Pancreas (tissue), 10 donors: ENCODE measurements at regions not wholly inside any gene's neighbourhood (a gene's known extent, or its start where the extent isn't known, plus 50 kb on each side); places are given as distances from the start of the nearest gene placed in this dataset.

Source experiments
- ATAC-seq, 4 donors: fragments of 200-7000 bp; cut with Tn5 transposase; one replicate each; pipeline versions ENCODE4 v1.8.0 to v1.9.1; 2020; ENCODE audit warnings: mild to moderate bottlenecking in 4 of 4, moderate library complexity in 4 of 4
- DNase-seq, 6 donors: peaks; one replicate each; pipeline ENCODE4 v3.0.0-alpha.2; 2020
- FAIRE-seq: peaks from 2 replicates; lab custom pipeline; 2012; peaks lifted over from hg19 to GRCh38; lab: Jason Lieb, UNC
- H3K27ac ChIP-seq, 4 donors: fragments of 200-600 bp; sonication (generic); 1 replicate in 3 of 4; 2 replicates in 1 of 4; pipeline versions ENCODE4 v1.5.0 to v1.8.0; 2020
- H3K27me3 ChIP-seq, 4 donors: fragments of 200-600 bp; one replicate each; pipeline ENCODE4 v1.8.0; 2021
- H3K36me3 ChIP-seq, 3 donors: fragments of 200-600 bp; sonication (generic) in 1 of 3; one replicate each; pipeline versions ENCODE4 v1.5.0 to v1.8.0; 2020 to 2021
- H3K4me1 ChIP-seq, 3 donors: fragments of 200-600 bp; one replicate each; pipeline ENCODE4 v1.8.0; 2021
- H3K4me3 ChIP-seq, 4 donors: fragments of 200-600 bp; sonication (generic) in 2 of 4; one replicate each; pipeline versions ENCODE4 v1.5.0 to v1.8.0; 2020 to 2021
- H3K9me3 ChIP-seq, 4 donors: fragments of 200-600 bp; one replicate each; pipeline ENCODE4 v1.8.0; 2021
- CTCF ChIP-seq, 4 donors: fragments of 200-600 bp; sonication (generic) in 3 of 4; IDR thresholded peaks; one replicate each; pipeline versions ENCODE4 v1.5.0 to v1.8.0; 2021; ENCODE audit warnings: antibody characterized with exemption in 4 of 4
- WGBS, 2 donors: extraction: QIAGEN DNeasy Blood & Tissue Kit; methylation state at CpG; one replicate each; pipeline ENCODE4 v1.1.7; 2013; 5-methylcytosine and 5-hydroxymethylcytosine counted together
- intact Hi-C, 3 donors: fragments of 100-400 bp; cut with DNase I; formaldehyde crosslinking; loops; one replicate each; pipeline versions ENCODE4 v1.11.1 to v1.14.2; 2022
- donor health status: healthy with polysubstance abuse.
- donor health status: DM: no; HTN: no; CAD: no; lungs with moderate emphysema.
- donor health status: DM: no; HTN: no; CAD: no.
- donor health status: control.
- donor health status: control.
- donor health status: Bipolar disorder and iron deficiency.
- donor health status: DM: yes; HTN: yes; CAD: no.
- donor health status: DM: no; HTN: no; CAD: no.
- donor health status: DM: no; HTN: no; CAD: no.
- donor health status: DM: yes; HTN: yes; CAD: no.

GRCh38 chr5:40043916-40044315 is 619.1 kb upstream of the DAB2 start:
- DNase-seq, result no peak
- Histone ChIP-seq H3K4me3 (no peak overlapping the region), H3K27me3 (no peaks in the 10 kb centered on the region), H3K9me3 (no peaks in the 10 kb centered on the region), H3K36me3 (no peaks in the 10 kb centered on the region), H3K4me1 (no peaks in the 10 kb centered on the region), H3K27ac (no peak overlapping the region)
- 94% methylated on average over 8 of the region's 8 CpGs for WGBS, 2 donors
- ATAC-seq, result no peak
- FAIRE-seq, result no peak
- no peak for TF ChIP-seq CTCF (IDR thresholded peaks at IDR 0.05)
- intact Hi-C loops, result no loop called here

DNA sequence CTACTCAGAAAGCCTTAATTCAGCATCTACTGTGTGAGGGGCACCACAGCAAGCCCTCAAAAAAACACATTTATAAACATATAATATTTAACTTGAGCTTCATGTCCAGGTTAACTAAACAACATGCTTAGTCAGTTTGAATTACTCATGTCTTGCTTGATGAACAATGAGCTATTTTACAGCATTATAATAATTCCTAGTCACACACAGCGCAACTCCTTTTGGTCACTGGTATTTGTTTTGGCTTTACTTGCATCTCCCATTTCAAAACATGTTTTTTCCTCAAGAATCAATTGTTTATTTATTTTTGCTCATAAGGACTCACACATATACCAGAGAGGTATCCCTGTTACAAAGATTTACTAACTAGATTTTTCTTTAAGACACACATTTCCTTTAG is 616.7 kb upstream of the DAB2 start:
- Histone ChIP-seq H3K9me3 (no peaks in the 10 kb centered on the region), H3K4me3 (no peak overlapping the region), H3K27ac (no peak overlapping the region), H3K4me1 (no peaks in the 10 kb centered on the region), H3K27me3 (no peaks in the 10 kb centered on the region), H3K36me3 (no peaks in the 10 kb centered on the region)
- no peak for ATAC-seq
- no peak for DNase-seq
- intact Hi-C loops, result no loop called here
- TF ChIP-seq CTCF (IDR thresholded peaks at IDR 0.05), result no peak
- WGBS, 2 donors, result 84 to 85% methylated on average over 1 of the region's 1 CpG
- no peak for FAIRE-seq

- H3K36me3 ChIP-seq, result no peaks in the 10 kb centered on the region
- no peaks in the 10 kb centered on the region for H3K4me1 ChIP-seq
- ATAC-seq (no peak), FAIRE-seq (no peak), DNase-seq (no peak)
- H3K4me3 ChIP-seq, result no peak overlapping the region
- no peaks in the 10 kb centered on the region for H3K27me3 ChIP-seq
- no peaks in the 10 kb centered on the region for H3K9me3 ChIP-seq
- no peak for TF ChIP-seq CTCF (IDR thresholded peaks at IDR 0.05)
- H3K27ac ChIP-seq, result no peak overlapping the region
- intact Hi-C loops, result no loop called here
- WGBS, 2 donors, result 93 to 94% methylated on average over 2 of the region's 2 CpGs
Measured at GRCh38 chr5:40037713-40038112, 612.9 kb upstream of the DAB2 start.

DNA sequence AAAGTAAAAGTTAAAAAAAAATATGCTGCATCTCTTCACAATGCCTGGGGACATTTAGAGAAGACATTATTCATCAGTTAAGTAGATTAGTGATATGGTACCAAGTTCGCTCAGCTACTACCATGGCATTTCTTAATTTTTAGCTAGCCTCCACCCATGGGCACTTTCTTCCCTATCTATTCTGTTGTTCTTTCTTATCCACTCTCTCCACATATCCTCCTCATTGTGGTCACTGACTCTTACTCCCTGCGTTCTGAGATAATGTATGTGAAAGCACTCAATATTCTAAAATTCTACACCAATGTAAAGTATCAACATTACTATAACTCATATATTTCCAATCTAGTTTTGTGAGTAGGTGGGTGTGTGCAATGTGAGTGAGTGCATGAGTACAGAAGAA is 609.7 kb upstream of the DAB2 start:
- FAIRE-seq (no peak), ATAC-seq (no peak), DNase-seq (no peak)
- no peaks in the 10 kb centered on the region for H3K9me3 ChIP-seq
- H3K27me3 ChIP-seq, result no peaks in the 10 kb centered on the region
- WGBS, 2 donors, result 86 to 91% methylated on average over 2 of the region's 2 CpGs
- no peaks in the 10 kb centered on the region for H3K36me3 ChIP-seq
- H3K4me3 ChIP-seq, result no peak overlapping the region
- no peaks in the 10 kb centered on the region for H3K4me1 ChIP-seq
- intact Hi-C loops, result no loop called here
- no peak overlapping the region for H3K27ac ChIP-seq
- TF ChIP-seq CTCF (IDR thresholded peaks at IDR 0.05), result no peak

GRCh38 chr5:40033411-40033810 is 608.6 kb upstream of the DAB2 start:
- FAIRE-seq (no peak), ATAC-seq (peak in 2 of 4 donors; percentile 53 to 56), DNase-seq (no peak)
- Histone ChIP-seq H3K27me3 (no peaks in the 10 kb centered on the region), H3K4me1 (no peaks in the 10 kb centered on the region), H3K36me3 (no peaks in the 10 kb centered on the region), H3K9me3 (no peaks in the 10 kb centered on the region), H3K27ac (no peak overlapping the region), H3K4me3 (no peak overlapping the region)
- no peak for TF ChIP-seq CTCF (IDR thresholded peaks at IDR 0.05)
- intact Hi-C loops, result no loop called here
- 78 to 83% methylated on average over 3 of the region's 3 CpGs for WGBS, 2 donors
